ENCODE measurements at regions not wholly inside any gene's neighbourhood (a gene's known extent, or its start where the extent isn't known, plus 50 kb on each side); places are given as distances from the start of the nearest gene placed in this dataset.
"Not testable (repeated sequence)": the region's sequence is repeated elsewhere in the genome, so short reads cannot be mapped to it uniquely, and the experiment has no call there.

DNA sequence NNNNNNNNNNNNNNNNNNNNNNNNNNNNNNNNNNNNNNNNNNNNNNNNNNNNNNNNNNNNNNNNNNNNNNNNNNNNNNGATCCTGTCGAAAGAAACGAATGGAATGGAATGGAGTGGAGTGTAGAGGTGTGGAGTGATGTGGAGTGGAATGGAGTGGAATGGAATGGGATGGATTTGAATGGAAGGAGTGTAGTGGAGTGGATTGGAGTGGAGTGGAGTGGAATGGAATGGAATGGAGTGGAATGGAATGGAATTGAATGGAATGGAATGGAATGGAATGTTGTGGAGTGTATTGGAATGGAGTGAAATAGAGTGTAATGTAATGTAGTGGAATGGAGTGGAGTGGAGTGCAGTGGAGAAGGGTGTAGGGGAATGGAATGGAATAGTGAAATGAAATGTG, 1275.4 kb upstream of the TPTE start:
- DNase-seq; in situ Hi-C loops (cut with MboI; ENCODE audit: low pct_unique_long_range_greater_than_20kb, low sequenced_read_pairs): not testable (repeated sequence)

DNA sequence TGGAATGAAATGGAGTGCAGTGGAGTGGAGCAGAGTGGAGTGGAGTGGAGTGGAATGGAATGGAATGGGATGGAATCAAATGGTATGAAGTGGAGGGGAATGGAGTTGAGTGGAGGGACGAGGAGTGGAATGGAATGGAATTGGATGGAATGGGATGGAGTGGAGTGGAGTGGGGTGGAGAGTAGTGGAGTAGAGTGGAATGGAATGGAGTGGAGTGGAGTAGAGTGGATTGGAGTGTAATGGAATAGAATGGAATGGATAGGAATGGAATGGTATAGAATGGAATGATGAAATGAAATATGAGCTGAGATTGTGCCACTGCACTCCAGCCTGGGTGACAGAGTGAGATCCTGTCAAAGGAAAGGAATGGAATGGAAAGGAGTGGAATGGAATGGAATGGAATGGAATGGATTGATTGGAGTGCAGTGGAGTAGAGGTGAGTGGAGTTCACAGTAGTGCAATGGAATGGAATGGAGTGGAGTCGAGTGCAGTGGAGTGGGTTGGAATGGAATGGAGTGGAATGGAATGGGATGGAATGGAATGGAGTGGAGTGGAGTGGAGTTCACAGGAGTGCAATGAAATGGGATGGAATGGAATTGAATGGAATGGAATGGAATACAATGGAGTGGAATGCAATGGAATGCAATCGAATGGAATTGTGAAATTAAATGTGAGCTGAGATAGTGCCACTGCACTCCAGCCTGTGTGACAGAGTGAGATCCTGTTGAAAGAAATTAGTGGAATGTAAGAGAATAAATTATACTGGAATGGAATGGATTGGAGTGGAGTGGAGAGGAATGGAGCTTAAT, 1274.7 kb upstream of the TPTE start:
- in situ Hi-C loops (cut with MboI; ENCODE audit: low pct_unique_long_range_greater_than_20kb, low sequenced_read_pairs) = not testable (repeated sequence)
- peak; percentile 0 for DNase-seq

DNA sequence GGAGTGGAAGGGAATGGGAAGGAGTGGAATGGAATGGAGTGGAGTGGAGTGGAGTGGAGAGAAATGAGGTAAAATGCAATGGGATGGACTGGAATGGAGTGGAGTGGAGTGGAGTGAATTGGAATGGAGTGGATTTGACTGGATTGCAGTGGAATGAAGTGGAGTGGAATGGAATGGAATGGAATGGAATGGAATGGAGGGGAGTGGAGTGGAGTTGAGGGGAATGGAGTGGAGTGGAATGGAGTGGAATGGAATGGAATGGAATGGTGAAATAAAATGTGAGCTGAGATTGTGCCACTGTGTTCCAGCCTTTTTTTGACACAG, 1274.1 kb upstream of the TPTE start:
- DNase-seq; in situ Hi-C loops (cut with MboI; ENCODE audit: low pct_unique_long_range_greater_than_20kb, low sequenced_read_pairs): not testable (repeated sequence)

DNA sequence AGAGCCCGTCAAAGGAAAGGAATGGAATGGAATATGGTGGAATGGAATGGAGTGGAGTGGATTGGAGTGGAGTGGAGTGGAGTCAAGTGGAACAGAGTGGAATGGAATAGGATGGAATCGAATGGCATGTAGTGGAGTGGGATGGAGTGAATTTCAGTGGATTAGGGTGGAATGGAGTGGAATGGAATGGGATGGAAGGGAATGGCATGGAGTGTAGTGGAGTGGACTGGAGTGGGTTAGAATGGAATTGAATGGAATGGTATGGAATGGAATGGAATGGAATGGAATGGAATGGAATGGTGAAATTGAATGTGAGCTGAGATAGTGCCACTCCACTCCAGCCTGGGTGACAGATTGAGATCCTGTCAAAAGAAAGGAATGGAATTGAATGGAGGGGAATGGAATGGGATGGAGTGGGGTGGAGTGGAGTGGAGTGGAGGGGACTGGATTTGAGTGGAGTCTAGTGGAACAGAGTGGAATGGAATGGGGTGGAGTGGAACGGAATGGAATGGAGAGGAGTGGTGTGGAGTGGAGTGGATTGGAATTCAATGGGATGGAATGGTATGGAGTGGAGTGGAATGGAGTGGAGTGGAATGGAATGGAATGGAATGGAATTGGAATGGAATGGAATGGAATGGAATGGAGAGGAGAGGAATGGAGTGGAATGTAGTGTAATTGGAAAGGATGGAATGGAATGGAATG, 1273.6 kb upstream of the TPTE start:
- in situ Hi-C loops (cut with MboI; ENCODE audit: low pct_unique_long_range_greater_than_20kb, low sequenced_read_pairs) = not testable (repeated sequence)

More for the DNA sequence above, 1273.6 kb upstream of the TPTE start:
- DNase-seq = not testable (repeated sequence)

All from KBM-7 (cell line).